Loucy (cell line): ENCODE measurements at regions not wholly inside any gene's neighbourhood (a gene's known extent, or its start where the extent isn't known, plus 50 kb on each side); places are given as distances from the start of the nearest gene placed in this dataset.

ENCODE experiments used
- H2AFZ ChIP-seq: fragments of 200-600 bp; sonication (generic); 2 replicates; pipeline ENCODE4 v1.6.0; 2016; ENCODE audit warnings: antibody characterized with exemption, mild to moderate bottlenecking, low read length, moderate library complexity
- H3F3A ChIP-seq: fragments of 200-600 bp; 2 replicates; pipeline ENCODE4 v1.6.0; 2016; ENCODE audit warnings: antibody characterized with exemption, low read depth, mild to moderate bottlenecking
- H3K27me3 ChIP-seq: fragments of 200-600 bp; sonication (generic); 2 replicates; pipeline ENCODE4 v1.6.1; 2014; ENCODE audit warnings: low read length, mild to moderate bottlenecking; ENCODE audit not compliant: insufficient read depth, poor library complexity, severe bottlenecking
- H3K36me3 ChIP-seq: fragments of 200-600 bp; sonication (generic); 2 replicates; pipeline ENCODE4 v1.6.1; 2016; ENCODE audit warnings: low read length; ENCODE audit not compliant: insufficient read depth
- H3K4me1 ChIP-seq: fragments of 200-600 bp; sonication (generic); 2 replicates; pipeline ENCODE4 v1.5.1; 2014; ENCODE audit warnings: low read length, mild to moderate bottlenecking; ENCODE audit not compliant: insufficient read depth, poor library complexity, severe bottlenecking
- H3K4me2 ChIP-seq: fragments of 200-600 bp; sonication (generic); 2 replicates; pipeline ENCODE4 v1.6.0; 2014; ENCODE audit warnings: antibody characterized with exemption, low read length, low read depth, mild to moderate bottlenecking; ENCODE audit not compliant: poor library complexity, severe bottlenecking
- H3K4me3 ChIP-seq: fragments of 200-600 bp; sonication (generic); 2 replicates; pipeline ENCODE4 v1.5.1; 2014; ENCODE audit warnings: low read length, mild to moderate bottlenecking, mixed read lengths; ENCODE audit not compliant: poor library complexity, severe bottlenecking
- H3K79me2 ChIP-seq: fragments of 200-600 bp; sonication (generic); 2 replicates; pipeline ENCODE4 v1.6.1; 2014; ENCODE audit warnings: low read length; ENCODE audit not compliant: insufficient read depth
- H3K9ac ChIP-seq: fragments of 200-600 bp; sonication (generic); 2 replicates; pipeline ENCODE4 v1.6.0; 2014; ENCODE audit warnings: mild to moderate bottlenecking, low read depth, low read length, moderate library complexity; ENCODE audit not compliant: poor library complexity, severe bottlenecking
- H3K9me2 ChIP-seq: fragments of 200-600 bp; sonication (generic); replicated peaks from 2 replicates; pipeline ENCODE4 v1.6.1; 2016; ENCODE audit warnings: low read depth, low read length, mixed read lengths
- H3K9me3 ChIP-seq: fragments of 200-600 bp; sonication (generic); 2 replicates; pipeline ENCODE4 v1.6.1; 2014; ENCODE audit warnings: mild to moderate bottlenecking, antibody characterized with exemption, low read length, low read depth; ENCODE audit not compliant: insufficient read depth
- H4K20me1 ChIP-seq: fragments of 200-600 bp; sonication (generic); 2 replicates; pipeline ENCODE4 v1.6.0; 2014; ENCODE audit warnings: antibody characterized with exemption, low read length, mild to moderate bottlenecking; ENCODE audit not compliant: insufficient read depth, poor library complexity, severe bottlenecking
- EZH2phosphoT487 ChIP-seq: fragments of 200-600 bp; IDR thresholded peaks from 2 replicates; pipeline ENCODE4 v1.6.1; 2018; ENCODE audit warnings: antibody characterized with exemption, mild to moderate bottlenecking, moderate library complexity, borderline replicate concordance
- TF ChIP-seq, protein P1 (sequence below): fragments of 200-600 bp; sonication (generic); conservative IDR thresholded peaks from 2 replicates; pipeline ENCODE4 v1.5.1; 2014; ENCODE audit warnings: mild to moderate bottlenecking, antibody characterized with exemption, low read length

DNA sequence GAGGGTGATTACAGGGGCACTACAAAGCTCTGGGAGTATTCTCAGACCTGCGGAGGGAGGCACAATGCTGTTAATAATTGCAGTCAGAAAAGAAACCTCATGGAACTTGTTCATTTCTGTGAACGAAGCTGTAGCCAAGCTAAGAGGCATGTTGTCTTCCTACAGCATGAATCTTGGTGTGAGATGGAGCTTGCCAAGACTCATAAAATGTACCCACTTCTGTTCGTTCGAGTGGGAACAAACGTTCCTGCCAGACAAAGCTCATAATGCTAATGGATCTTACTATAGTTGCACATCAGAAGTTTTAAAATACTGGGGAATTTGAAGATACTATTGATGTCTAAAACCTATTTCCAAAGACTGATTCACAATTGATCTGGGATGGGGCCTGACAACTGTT lies 489.1 kb downstream of the ZEB2 start:
- no peaks in the 10 kb centered on the region for H3K27me3 ChIP-seq
- H3K4me1 ChIP-seq: no peaks in the 10 kb centered on the region
- no peaks in the 10 kb centered on the region for H3K9me2 ChIP-seq
- no peaks in the 10 kb centered on the region for H3F3A ChIP-seq
- H2AFZ ChIP-seq: no peak overlapping the region
- no peaks in the 10 kb centered on the region for H3K9me3 ChIP-seq
- no peak overlapping the region for H3K4me3 ChIP-seq
- H3K4me2 ChIP-seq: no peak overlapping the region
- no peak overlapping the region for H3K9ac ChIP-seq
- TF ChIP-seq, protein P1, sequence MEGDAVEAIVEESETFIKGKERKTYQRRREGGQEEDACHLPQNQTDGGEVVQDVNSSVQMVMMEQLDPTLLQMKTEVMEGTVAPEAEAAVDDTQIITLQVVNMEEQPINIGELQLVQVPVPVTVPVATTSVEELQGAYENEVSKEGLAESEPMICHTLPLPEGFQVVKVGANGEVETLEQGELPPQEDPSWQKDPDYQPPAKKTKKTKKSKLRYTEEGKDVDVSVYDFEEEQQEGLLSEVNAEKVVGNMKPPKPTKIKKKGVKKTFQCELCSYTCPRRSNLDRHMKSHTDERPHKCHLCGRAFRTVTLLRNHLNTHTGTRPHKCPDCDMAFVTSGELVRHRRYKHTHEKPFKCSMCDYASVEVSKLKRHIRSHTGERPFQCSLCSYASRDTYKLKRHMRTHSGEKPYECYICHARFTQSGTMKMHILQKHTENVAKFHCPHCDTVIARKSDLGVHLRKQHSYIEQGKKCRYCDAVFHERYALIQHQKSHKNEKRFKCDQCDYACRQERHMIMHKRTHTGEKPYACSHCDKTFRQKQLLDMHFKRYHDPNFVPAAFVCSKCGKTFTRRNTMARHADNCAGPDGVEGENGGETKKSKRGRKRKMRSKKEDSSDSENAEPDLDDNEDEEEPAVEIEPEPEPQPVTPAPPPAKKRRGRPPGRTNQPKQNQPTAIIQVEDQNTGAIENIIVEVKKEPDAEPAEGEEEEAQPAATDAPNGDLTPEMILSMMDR: no peak
- TF ChIP-seq EZH2phosphoT487: no peak
- H3K36me3 ChIP-seq: no peaks in the 10 kb centered on the region
- no peaks in the 10 kb centered on the region for H3K79me2 ChIP-seq
- no peaks in the 10 kb centered on the region for H4K20me1 ChIP-seq

DNA sequence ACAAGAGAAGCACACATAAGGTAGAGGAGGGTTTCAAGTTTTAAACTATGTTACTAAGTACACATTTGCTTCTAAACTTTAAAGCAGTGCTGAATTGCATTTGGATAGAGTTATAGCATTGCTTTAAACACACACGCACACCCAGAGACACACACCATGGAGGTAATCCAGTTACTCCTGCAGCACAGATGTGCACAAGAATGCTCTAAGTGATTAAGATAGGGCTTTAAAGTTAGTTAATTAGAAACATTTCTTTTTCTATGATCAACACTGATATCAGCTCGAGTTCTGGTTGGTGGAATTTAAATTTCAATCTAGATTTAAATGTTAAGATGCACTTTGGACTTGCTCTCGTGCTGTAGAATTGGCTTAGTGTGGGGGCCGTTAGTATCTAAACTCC lies 492.3 kb downstream of the ZEB2 start:
- Histone ChIP-seq H3K79me2 (no peaks in the 10 kb centered on the region), H3F3A (no peaks in the 10 kb centered on the region), H3K27me3 (no peaks in the 10 kb centered on the region), H3K36me3 (no peaks in the 10 kb centered on the region), H3K4me2 (no peak overlapping the region), H2AFZ (no peak overlapping the region), H3K9ac (no peak overlapping the region), H3K9me3 (no peaks in the 10 kb centered on the region), H3K4me3 (no peak overlapping the region), H3K9me2 (no peaks in the 10 kb centered on the region), H3K4me1 (no peaks in the 10 kb centered on the region), H4K20me1 (no peaks in the 10 kb centered on the region)
- no peak for TF ChIP-seq EZH2phosphoT487
- TF ChIP-seq, protein P1: no peak

DNA sequence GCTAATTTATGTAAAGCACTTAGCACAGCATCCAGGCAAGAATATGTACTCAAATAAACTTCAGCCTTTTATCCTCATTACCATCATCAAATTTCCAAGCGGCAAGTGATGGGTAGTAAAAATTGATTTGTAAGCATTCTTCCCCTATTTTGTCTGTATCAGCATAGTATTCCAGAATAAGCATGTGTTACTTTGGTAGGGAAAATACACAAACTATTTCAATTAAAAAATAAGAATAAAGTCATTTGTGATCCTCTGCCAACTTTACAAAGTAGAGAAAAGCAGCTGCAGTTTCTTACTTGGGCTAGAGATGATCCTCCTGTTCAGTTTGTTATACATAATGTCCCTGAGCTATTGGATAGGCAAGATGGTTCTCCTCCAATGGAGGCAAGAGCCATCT lies 493.2 kb downstream of the ZEB2 start:
- Histone ChIP-seq H3K9me2 (no peaks in the 10 kb centered on the region), H3K27me3 (no peaks in the 10 kb centered on the region), H2AFZ (no peak overlapping the region), H3K4me3 (no peak overlapping the region), H3K9me3 (no peaks in the 10 kb centered on the region), H3K36me3 (no peaks in the 10 kb centered on the region), H3F3A (no peaks in the 10 kb centered on the region), H4K20me1 (no peaks in the 10 kb centered on the region), H3K9ac (no peak overlapping the region), H3K79me2 (no peaks in the 10 kb centered on the region), H3K4me1 (no peaks in the 10 kb centered on the region), H3K4me2 (no peak overlapping the region)
- TF ChIP-seq, protein P1: no peak
- no peak for TF ChIP-seq EZH2phosphoT487
